ENCODE measurements at regions not wholly inside any gene's neighbourhood (a gene's known extent, or its start where the extent isn't known, plus 50 kb on each side); places are given as distances from the start of the nearest gene placed in this dataset.
"Not testable (repeated sequence)": the region's sequence is repeated elsewhere in the genome, so short reads cannot be mapped to it uniquely, and the experiment has no call there.

- no peak for DNase-seq
Measured at GRCh38 chr5:87588316-87588715, 175.6 kb upstream of the CCNH start.

DNA sequence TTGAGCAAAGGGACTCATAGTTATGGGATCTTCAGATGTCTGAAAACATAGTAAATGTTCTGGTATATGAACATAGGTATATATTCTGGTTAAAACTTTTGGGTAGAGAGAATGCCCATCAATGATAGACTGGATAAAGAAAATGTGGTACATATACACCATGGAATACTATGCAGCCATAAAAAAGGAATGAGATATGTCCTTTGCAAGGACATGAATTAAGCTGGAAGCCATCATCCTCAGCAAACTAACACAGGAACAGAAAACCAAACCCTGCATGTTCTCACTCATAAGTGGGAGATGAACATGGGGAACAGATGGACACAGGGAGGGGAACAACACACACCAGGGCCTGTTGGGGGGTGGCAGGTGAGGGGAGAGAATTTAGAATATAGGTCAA is 171.0 kb upstream of the CCNH start:
- not testable (repeated sequence) for DNase-seq

GRCh38 chr5:87582149-87582548 is 169.4 kb upstream of the CCNH start:
- DNase-seq, result no peak

- DNase-seq, result no peak
Measured at GRCh38 chr5:87581661-87582060, 168.9 kb upstream of the CCNH start.

DNA sequence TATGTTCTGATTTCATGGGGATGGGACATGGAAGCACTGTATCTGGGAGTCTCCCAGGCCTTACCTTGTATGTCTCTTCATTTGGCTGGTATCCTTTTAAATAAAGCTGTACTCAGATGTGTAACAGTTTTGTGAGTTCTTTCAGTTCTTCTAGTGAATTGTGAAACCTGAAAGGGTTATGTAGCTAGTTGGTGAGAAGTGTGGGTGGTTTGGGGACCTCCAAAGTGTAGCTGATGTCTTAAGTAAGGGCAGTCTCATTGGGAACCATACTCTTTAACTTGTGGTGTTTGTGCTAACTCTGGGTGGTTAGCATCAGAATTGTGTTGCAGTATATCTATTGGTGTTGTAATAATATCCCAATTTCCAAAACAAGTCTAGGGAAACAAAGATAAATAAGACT is 166.9 kb upstream of the CCNH start:
- no peak for DNase-seq

DNA sequence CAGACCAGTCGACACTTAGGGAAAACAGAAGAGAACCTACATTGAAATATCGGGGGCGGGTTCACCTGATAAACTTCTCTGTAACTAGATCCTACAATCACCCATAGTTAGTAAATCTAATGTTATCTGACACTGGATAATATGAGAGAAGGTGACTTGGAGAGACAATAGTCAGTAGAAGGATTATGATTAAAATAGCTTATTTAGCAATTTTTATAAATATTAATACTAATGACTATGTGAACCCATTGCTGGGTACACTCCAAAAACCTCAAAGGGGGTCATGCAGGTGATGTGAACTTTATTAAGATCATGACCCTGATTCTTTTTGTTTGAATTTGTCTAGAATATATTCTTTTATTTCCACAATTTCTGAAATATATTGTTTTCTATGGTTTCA is 164.1 kb upstream of the CCNH start:
- no peak for DNase-seq

GRCh38 chr5:87576306-87576705 is 163.6 kb upstream of the CCNH start:
- not testable (repeated sequence) for DNase-seq

GRCh38 chr5:87574106-87574505 is 161.4 kb upstream of the CCNH start:
- no peak for DNase-seq

- no peak for DNase-seq
Measured at GRCh38 chr5:87572611-87573010, 159.9 kb upstream of the CCNH start.

GRCh38 chr5:87572090-87572489 is 159.4 kb upstream of the CCNH start:
- DNase-seq, result no peak

DNA sequence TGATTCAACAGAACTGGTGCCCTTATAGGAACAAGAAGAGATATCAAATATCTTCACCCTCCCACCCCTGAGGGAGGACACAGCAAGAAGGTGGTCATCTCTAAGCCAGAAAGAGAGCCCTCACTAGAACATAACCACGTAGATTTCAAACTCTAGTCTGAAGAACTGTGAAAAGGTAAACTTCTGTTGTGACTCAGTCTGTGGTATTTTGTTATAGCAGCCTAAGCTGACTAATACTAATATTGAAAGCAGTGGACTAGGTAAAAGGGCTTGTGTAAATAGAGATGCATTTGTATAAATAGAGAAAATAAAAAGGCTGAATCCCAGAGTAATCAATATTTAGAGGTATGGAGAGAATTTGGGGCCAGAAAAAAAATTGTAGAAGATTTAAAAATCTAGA is 157.6 kb upstream of the CCNH start:
- no peak for DNase-seq

GRCh38 chr5:87562068-87562467 is 149.3 kb upstream of the CCNH start:
- DNase-seq, result no peak

- no peak for DNase-seq
Measured at GRCh38 chr5:87560528-87560927, 147.8 kb upstream of the CCNH start.

DNA sequence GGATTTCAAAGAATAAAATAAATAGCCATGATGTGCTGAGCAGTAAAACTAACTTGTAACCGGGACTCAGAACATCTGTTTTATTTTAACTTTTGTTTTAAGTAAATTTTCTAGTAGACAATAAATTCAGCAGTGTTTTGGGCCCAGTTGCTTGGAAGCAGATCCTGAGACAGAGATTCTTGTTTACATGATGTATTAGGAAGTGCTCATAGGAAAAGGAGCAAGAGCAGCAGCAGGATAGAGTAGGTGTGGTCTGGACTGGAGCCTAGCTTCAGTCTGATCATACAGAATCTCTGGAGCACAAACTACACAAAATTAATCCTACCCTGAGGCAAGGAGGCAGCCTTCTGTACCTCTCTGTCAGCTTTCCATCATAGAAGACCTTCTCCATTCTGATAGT is 139.2 kb upstream of the CCNH start:
- DNase-seq, result no peak

DNA sequence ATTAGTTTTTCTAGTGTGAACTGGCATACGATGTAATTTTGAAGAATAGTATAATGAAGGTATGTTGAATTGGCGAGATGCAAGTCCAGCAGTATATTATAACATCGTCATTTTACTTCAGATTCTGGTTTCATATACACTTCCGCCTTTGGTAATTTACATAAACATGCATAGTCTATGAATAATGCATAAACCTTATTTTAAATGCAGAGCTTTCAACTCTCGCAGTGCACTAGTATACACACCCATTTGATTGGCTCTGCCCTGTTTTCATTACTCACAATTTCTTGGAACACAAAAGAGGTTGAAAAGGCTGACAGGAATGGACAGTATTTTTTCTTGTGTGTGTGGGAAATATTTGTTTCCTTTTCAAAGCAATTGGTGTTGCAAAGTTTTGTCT is 128.9 kb upstream of the CCNH start:
- DNase-seq, result no peak

DNA sequence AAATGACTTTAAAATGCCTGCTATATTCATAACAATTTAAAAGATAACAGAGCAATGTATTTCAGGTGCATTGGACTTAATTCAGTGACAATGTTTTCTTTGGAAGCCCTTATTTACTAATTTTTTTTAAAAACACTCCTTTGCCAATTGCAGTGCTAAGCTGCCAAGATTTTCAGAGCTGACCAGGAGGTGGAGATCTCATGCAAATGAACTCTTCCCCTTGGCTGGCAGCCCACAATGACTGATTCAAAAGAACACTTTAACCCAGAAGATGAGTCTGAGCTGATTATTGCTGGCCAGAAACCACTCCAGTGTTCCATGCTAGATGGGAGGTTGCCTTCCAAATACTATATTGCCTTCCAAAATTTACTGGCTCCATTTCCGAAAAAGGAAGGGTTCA is 128.3 kb upstream of the CCNH start:
- no peak for DNase-seq

- no peak for DNase-seq
Measured at GRCh38 chr5:87539839-87540238, 127.1 kb upstream of the CCNH start.

GRCh38 chr5:87536365-87536764 is 123.6 kb upstream of the CCNH start:
- no peak for DNase-seq

DNA sequence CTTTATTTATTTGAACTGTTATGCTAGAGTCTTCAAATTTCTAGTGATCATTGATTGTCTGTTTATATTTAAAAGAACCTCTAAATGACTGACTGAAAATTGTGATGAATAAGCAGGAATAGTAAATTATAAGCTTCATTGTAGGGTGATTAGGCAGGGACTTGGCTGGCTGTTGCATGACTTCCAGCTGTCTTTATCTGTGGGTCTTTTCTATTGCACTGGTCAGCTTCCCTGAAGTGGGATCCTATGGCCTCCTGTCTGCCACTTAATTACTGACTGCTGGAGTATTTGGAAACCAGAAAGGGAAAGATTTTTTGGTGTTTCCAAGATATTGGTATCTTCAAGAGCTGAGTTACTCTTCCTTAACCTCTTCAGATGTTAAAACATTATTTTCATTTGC is 123.0 kb upstream of the CCNH start:
- no peak for DNase-seq

GRCh38 chr5:87529486-87530076 is 116.9 kb upstream of the CCNH start:
- DNase-seq, result no peak

DNA sequence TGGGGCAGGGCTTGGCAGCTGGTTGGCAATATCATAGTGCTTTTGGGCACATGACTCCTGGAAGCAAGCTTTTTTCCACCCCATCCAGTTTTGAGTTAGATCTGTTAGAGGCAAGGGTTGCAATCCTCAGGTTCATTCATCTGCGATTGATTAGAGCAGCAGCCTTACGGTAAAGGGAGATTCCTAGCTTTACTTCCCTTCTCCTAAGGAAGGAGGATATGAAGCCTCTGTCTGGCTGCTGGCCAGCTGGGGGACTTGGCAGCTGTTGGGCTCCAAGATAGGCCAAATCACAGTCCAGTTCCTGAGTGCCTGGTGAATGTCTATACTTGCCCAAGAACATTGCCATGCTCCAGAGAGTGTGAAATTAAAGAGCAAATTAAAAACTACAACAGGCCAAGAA is 113.4 kb upstream of the CCNH start:
- DNase-seq, result no peak

- no peak for DNase-seq
Measured at GRCh38 chr5:87524217-87524616, 111.5 kb upstream of the CCNH start.

GRCh38 chr5:87511778-87512177 is 99.0 kb upstream of the CCNH start:
- not testable (repeated sequence) for DNase-seq

GRCh38 chr5:87503004-87503403 is 90.3 kb upstream of the CCNH start:
- DNase-seq, result no peak

DNA sequence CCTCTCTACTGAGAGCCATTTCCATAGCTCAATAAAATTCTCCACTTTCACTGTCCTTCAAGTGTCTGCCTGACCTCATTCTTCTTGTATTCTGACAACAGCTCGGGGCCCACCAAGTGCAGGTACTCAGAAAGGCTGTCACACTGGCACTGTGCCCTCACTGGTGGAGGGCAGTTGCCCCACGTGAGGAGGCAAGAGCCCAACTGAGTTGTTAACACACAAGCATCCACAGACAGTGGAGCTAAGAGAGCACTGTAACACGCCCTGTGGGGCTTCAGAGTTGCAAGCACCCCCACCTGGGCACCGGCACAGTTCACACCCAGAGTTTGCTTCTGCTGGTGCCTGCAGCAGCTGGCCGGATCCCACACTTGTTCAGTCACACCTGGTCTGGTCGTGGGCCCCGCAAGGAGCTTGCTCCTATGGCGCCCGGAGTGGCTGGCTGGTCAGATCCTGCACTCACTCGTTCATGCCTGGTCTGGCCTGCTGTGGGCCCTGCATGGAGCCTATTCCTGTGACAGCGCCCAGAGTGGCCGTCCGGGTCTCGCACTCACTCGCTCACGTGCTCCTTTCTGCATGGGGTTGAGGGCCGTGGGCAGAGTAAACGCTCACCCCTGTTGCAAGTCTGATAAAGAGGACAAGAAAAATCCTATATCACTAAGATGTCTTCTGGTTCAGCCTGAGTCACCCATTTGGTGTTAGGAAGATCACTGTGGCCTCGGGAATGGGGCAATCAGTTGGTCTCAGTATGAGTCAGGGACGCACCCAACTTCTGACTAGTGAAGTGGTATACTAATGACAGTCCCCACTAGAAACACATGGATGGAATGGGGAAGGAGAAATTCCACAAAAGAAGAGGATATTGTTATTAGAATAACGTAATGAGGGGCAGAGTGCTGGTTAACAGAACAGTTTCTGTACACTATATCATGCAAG is 87.0 kb upstream of the CCNH start:
- no peak for DNase-seq

Data from CD4-positive, alpha-beta T cell treated with Interferon gamma for 1 hour (primary cell).